Memory B cell (primary cell): ENCODE measurements at regions not wholly inside any gene's neighbourhood (a gene's known extent, or its start where the extent isn't known, plus 50 kb on each side); places are given as distances from the start of the nearest gene placed in this dataset.
"Not testable (repeated sequence)": the region's sequence is repeated elsewhere in the genome, so short reads cannot be mapped to it uniquely, and the experiment has no call there.

Source experiments
- ATAC-seq: fragments of 150-1000 bp; cut with Tn5 transposase; 2 replicates; pipeline ENCODE4 v1.10.0; 2021; ENCODE audit warnings: low read depth, mild to moderate bottlenecking, moderate library complexity
- DNase-seq, 2 donors: peaks; one replicate each; pipeline ENCODE4 v3.0.0; 2022; ENCODE audit warnings: low spot score in 2 of 2
- H3K27ac Mint-ChIP-seq: one replicate; pipeline ENCODE4 v1.8.0; 2022; ENCODE audit warnings: mild to moderate bottlenecking, moderate library complexity, mixed read lengths
- H3K27me3 Mint-ChIP-seq: one replicate; pipeline ENCODE4 v1.8.0; 2022; ENCODE audit warnings: mixed read lengths
- H3K36me3 Mint-ChIP-seq: one replicate; pipeline ENCODE4 v1.8.0; 2022; ENCODE audit warnings: mild to moderate bottlenecking, mixed read lengths
- H3K4me1 Mint-ChIP-seq: one replicate; pipeline ENCODE4 v1.8.0; 2022; ENCODE audit warnings: mixed read lengths
- H3K4me3 Mint-ChIP-seq: one replicate; pipeline ENCODE4 v1.8.0; 2022; ENCODE audit warnings: mild to moderate bottlenecking, moderate library complexity, mixed read lengths
- H3K9me3 Mint-ChIP-seq: one replicate; pipeline ENCODE4 v1.8.0; 2022; ENCODE audit warnings: mixed read lengths

- no peaks in the 10 kb centered on the region for H3K9me3 Mint-ChIP-seq
- H3K27me3 Mint-ChIP-seq = peaks cover 8% of the 10 kb centered on the region
- no peaks in the 10 kb centered on the region for H3K4me1 Mint-ChIP-seq
These were observed 300.1 kb upstream of the NCAM1 start for GRCh38 chr11:112661146-112661545.

GRCh38 chr11:112661571-112661970 lies 299.6 kb upstream of the NCAM1 start:
- no peak for DNase-seq
- Mint-ChIP-seq H3K4me3 (no peak overlapping the region), H3K27me3 (peaks cover 8% of the 10 kb centered on the region), H3K27ac (no peak overlapping the region), H3K9me3 (no peaks in the 10 kb centered on the region), H3K36me3 (no peaks in the 10 kb centered on the region), H3K4me1 (no peaks in the 10 kb centered on the region)
- no peak for ATAC-seq

More at GRCh38 chr11:112661146-112661545, 300.1 kb upstream of the NCAM1 start:
- Mint-ChIP-seq H3K36me3 (no peaks in the 10 kb centered on the region), H3K27ac (no peak overlapping the region), H3K4me3 (no peak overlapping the region)
- no peak for ATAC-seq
- no peak for DNase-seq

GRCh38 chr11:112662554-112662953 lies 298.7 kb upstream of the NCAM1 start:
- Mint-ChIP-seq H3K36me3 (no peaks in the 10 kb centered on the region), H3K4me1 (no peaks in the 10 kb centered on the region), H3K9me3 (no peaks in the 10 kb centered on the region), H3K27ac (no peak overlapping the region), H3K4me3 (no peak overlapping the region), H3K27me3 (peaks cover 5% of the 10 kb centered on the region)
- no peak for DNase-seq
- ATAC-seq = no peak

- DNase-seq = no peak
- Mint-ChIP-seq H3K27me3 (peaks cover 3% of the 10 kb centered on the region), H3K4me1 (no peaks in the 10 kb centered on the region), H3K27ac (no peak overlapping the region), H3K9me3 (no peaks in the 10 kb centered on the region), H3K4me3 (no peak overlapping the region), H3K36me3 (no peaks in the 10 kb centered on the region)
- no peak for ATAC-seq
These were observed 297.1 kb upstream of the NCAM1 start for GRCh38 chr11:112663947-112664634.

- DNase-seq = no peak
These were observed 295.9 kb upstream of the NCAM1 start for GRCh38 chr11:112665291-112665690.

GRCh38 chr11:112666253-112666652 lies 295.0 kb upstream of the NCAM1 start:
- H3K27me3 Mint-ChIP-seq = peaks cover 5% of the 10 kb centered on the region
- no peak overlapping the region for H3K27ac Mint-ChIP-seq
- H3K4me3 Mint-ChIP-seq = no peak overlapping the region
- H3K4me1 Mint-ChIP-seq = no peaks in the 10 kb centered on the region
- no peak for DNase-seq
- no peaks in the 10 kb centered on the region for H3K9me3 Mint-ChIP-seq
- no peaks in the 10 kb centered on the region for H3K36me3 Mint-ChIP-seq
- ATAC-seq = no peak

More at GRCh38 chr11:112665291-112665690, 295.9 kb upstream of the NCAM1 start:
- Mint-ChIP-seq H3K27me3 (peaks cover 3% of the 10 kb centered on the region), H3K27ac (no peak overlapping the region), H3K4me1 (no peaks in the 10 kb centered on the region), H3K4me3 (no peak overlapping the region), H3K9me3 (no peaks in the 10 kb centered on the region), H3K36me3 (no peaks in the 10 kb centered on the region)
- ATAC-seq = no peak

- H3K4me3 Mint-ChIP-seq = no peak overlapping the region
- peaks cover 6% of the 10 kb centered on the region for H3K9me3 Mint-ChIP-seq
- DNase-seq (no peak), ATAC-seq (no peak)
- peaks cover 2% of the 10 kb centered on the region for H3K27me3 Mint-ChIP-seq
- H3K27ac Mint-ChIP-seq = no peak overlapping the region
- H3K4me1 Mint-ChIP-seq = no peaks in the 10 kb centered on the region
- H3K36me3 Mint-ChIP-seq = no peaks in the 10 kb centered on the region
These were observed 290.2 kb upstream of the NCAM1 start for GRCh38 chr11:112670806-112671570.

- not testable (repeated sequence) for H3K9me3 Mint-ChIP-seq, H3K4me1 Mint-ChIP-seq, DNase-seq
These were observed 287.8 kb upstream of the NCAM1 start for GRCh38 chr11:112673401-112673800.

GRCh38 chr11:112685111-112685510 lies 276.1 kb upstream of the NCAM1 start:
- DNase-seq (no peak), ATAC-seq (no peak)
- no peak overlapping the region for H3K27ac Mint-ChIP-seq
- H3K9me3 Mint-ChIP-seq = peaks cover 2% of the 10 kb centered on the region
- no peaks in the 10 kb centered on the region for H3K36me3 Mint-ChIP-seq
- peaks cover 5% of the 10 kb centered on the region for H3K27me3 Mint-ChIP-seq
- no peak overlapping the region for H3K4me3 Mint-ChIP-seq
- no peaks in the 10 kb centered on the region for H3K4me1 Mint-ChIP-seq

More at GRCh38 chr11:112673401-112673800, 287.8 kb upstream of the NCAM1 start:
- not testable (repeated sequence) for H3K4me3 Mint-ChIP-seq, H3K27me3 Mint-ChIP-seq, H3K36me3 Mint-ChIP-seq, ATAC-seq, H3K27ac Mint-ChIP-seq

- H3K9me3 Mint-ChIP-seq = no peaks in the 10 kb centered on the region
- no peak for ATAC-seq
- no peaks in the 10 kb centered on the region for H3K36me3 Mint-ChIP-seq
- no peak overlapping the region for H3K27ac Mint-ChIP-seq
- no peak overlapping the region for H3K4me3 Mint-ChIP-seq
- peaks cover 5% of the 10 kb centered on the region for H3K27me3 Mint-ChIP-seq
- no peaks in the 10 kb centered on the region for H3K4me1 Mint-ChIP-seq
- no peak for DNase-seq
These were observed 271.4 kb upstream of the NCAM1 start for GRCh38 chr11:112689851-112690250.

- Mint-ChIP-seq H3K36me3 (no peaks in the 10 kb centered on the region), H3K4me3 (no peak overlapping the region), H3K27ac (no peak overlapping the region), H3K4me1 (no peaks in the 10 kb centered on the region), H3K9me3 (no peaks in the 10 kb centered on the region), H3K27me3 (peaks cover 3% of the 10 kb centered on the region)
- no peak for DNase-seq
- ATAC-seq = no peak
These were observed 267.4 kb upstream of the NCAM1 start for GRCh38 chr11:112693781-112694180.

- no peak for ATAC-seq
- Mint-ChIP-seq H3K4me1 (no peaks in the 10 kb centered on the region), H3K27ac (no peak overlapping the region), H3K9me3 (no peaks in the 10 kb centered on the region), H3K27me3 (peaks cover 3% of the 10 kb centered on the region), H3K36me3 (no peaks in the 10 kb centered on the region), H3K4me3 (no peak overlapping the region)
- no peak for DNase-seq
These were observed 267.0 kb upstream of the NCAM1 start for GRCh38 chr11:112694245-112694644.

GRCh38 chr11:112694813-112695212 lies 266.4 kb upstream of the NCAM1 start:
- no peak for DNase-seq
- Mint-ChIP-seq H3K27ac (no peak overlapping the region), H3K4me3 (no peak overlapping the region), H3K36me3 (no peaks in the 10 kb centered on the region), H3K27me3 (no peaks in the 10 kb centered on the region), H3K4me1 (no peaks in the 10 kb centered on the region), H3K9me3 (no peaks in the 10 kb centered on the region)
- no peak for ATAC-seq

GRCh38 chr11:112697391-112698178 lies 263.6 kb upstream of the NCAM1 start:
- Mint-ChIP-seq H3K27me3 (no peaks in the 10 kb centered on the region), H3K4me3 (no peak overlapping the region), H3K36me3 (no peaks in the 10 kb centered on the region)

More at GRCh38 chr11:112697391-112698178, 263.6 kb upstream of the NCAM1 start:
- no peak for DNase-seq
- H3K9me3 Mint-ChIP-seq = peaks cover under 1% of the 10 kb centered on the region
- no peak for ATAC-seq
- no peaks in the 10 kb centered on the region for H3K4me1 Mint-ChIP-seq
- no peak overlapping the region for H3K27ac Mint-ChIP-seq
